ENCODE measurements at regions not wholly inside any gene's neighbourhood (a gene's known extent, or its start where the extent isn't known, plus 50 kb on each side); places are given as distances from the start of the nearest gene placed in this dataset.

GRCh38 chr2:133927894-133928293 is 326.0 kb upstream of the MGAT5 start:
- H3K4me3 ChIP-seq (ENCODE audit: low read length) = no peak overlapping the region
- TF ChIP-seq ZNF274 (IDR thresholded peaks at IDR 0.05; ENCODE audit: low read depth, low read length) = no peak

GRCh38 chr2:133936096-133936495 is 317.8 kb upstream of the MGAT5 start:
- H3K4me3 ChIP-seq (ENCODE audit: low read length) = no peak overlapping the region
- TF ChIP-seq ZNF274 (IDR thresholded peaks at IDR 0.05; ENCODE audit: low read depth, low read length) = no peak

GRCh38 chr2:133936601-133937000 is 317.3 kb upstream of the MGAT5 start:
- H3K4me3 ChIP-seq (ENCODE audit: low read length) = no peak overlapping the region
- no peak for TF ChIP-seq ZNF274 (IDR thresholded peaks at IDR 0.05; ENCODE audit: low read depth, low read length)

- TF ChIP-seq ZNF274 (IDR thresholded peaks at IDR 0.05; ENCODE audit: low read depth, low read length) = no peak
- H3K4me3 ChIP-seq (ENCODE audit: low read length) = no peak overlapping the region
Observed at GRCh38 chr2:133937669-133938068, 316.2 kb upstream of the MGAT5 start.

- TF ChIP-seq ZNF274 (IDR thresholded peaks at IDR 0.05; ENCODE audit: low read depth, low read length) = no peak
- no peak overlapping the region for H3K4me3 ChIP-seq (ENCODE audit: low read length)
Observed at GRCh38 chr2:133940134-133940533, 313.7 kb upstream of the MGAT5 start.

- no peak overlapping the region for H3K4me3 ChIP-seq (ENCODE audit: low read length)
- TF ChIP-seq ZNF274 (IDR thresholded peaks at IDR 0.05; ENCODE audit: low read depth, low read length) = no peak
Observed at GRCh38 chr2:133941666-133942065, 312.2 kb upstream of the MGAT5 start.

GRCh38 chr2:133942398-133942797 is 311.5 kb upstream of the MGAT5 start:
- TF ChIP-seq ZNF274 (IDR thresholded peaks at IDR 0.05; ENCODE audit: low read depth, low read length) = no peak
- no peak overlapping the region for H3K4me3 ChIP-seq (ENCODE audit: low read length)

GRCh38 chr2:133943108-133943507 is 310.8 kb upstream of the MGAT5 start:
- TF ChIP-seq ZNF274 (IDR thresholded peaks at IDR 0.05; ENCODE audit: low read depth, low read length) = no peak
- no peak overlapping the region for H3K4me3 ChIP-seq (ENCODE audit: low read length)

GRCh38 chr2:133945089-133945488 is 308.8 kb upstream of the MGAT5 start:
- no peak overlapping the region for H3K4me3 ChIP-seq (ENCODE audit: low read length)
- TF ChIP-seq ZNF274 (IDR thresholded peaks at IDR 0.05; ENCODE audit: low read depth, low read length) = no peak

GRCh38 chr2:133947057-133947456 is 306.8 kb upstream of the MGAT5 start:
- no peak for TF ChIP-seq ZNF274 (IDR thresholded peaks at IDR 0.05; ENCODE audit: low read depth, low read length)
- H3K4me3 ChIP-seq (ENCODE audit: low read length) = no peak overlapping the region

GRCh38 chr2:133948610-133949290 is 305.1 kb upstream of the MGAT5 start:
- H3K4me3 ChIP-seq (ENCODE audit: low read length) = no peak overlapping the region
- TF ChIP-seq ZNF274 (IDR thresholded peaks at IDR 0.05; ENCODE audit: low read depth, low read length) = no peak

GRCh38 chr2:133949595-133949994 is 304.3 kb upstream of the MGAT5 start:
- no peak overlapping the region for H3K4me3 ChIP-seq (ENCODE audit: low read length)
- TF ChIP-seq ZNF274 (IDR thresholded peaks at IDR 0.05; ENCODE audit: low read depth, low read length) = no peak

- no peak overlapping the region for H3K4me3 ChIP-seq (ENCODE audit: low read length)
- TF ChIP-seq ZNF274 (IDR thresholded peaks at IDR 0.05; ENCODE audit: low read depth, low read length) = no peak
Observed at GRCh38 chr2:133951209-133951608, 302.7 kb upstream of the MGAT5 start.

GRCh38 chr2:133952420-133952819 is 301.5 kb upstream of the MGAT5 start:
- no peak overlapping the region for H3K4me3 ChIP-seq (ENCODE audit: low read length)
- no peak for TF ChIP-seq ZNF274 (IDR thresholded peaks at IDR 0.05; ENCODE audit: low read depth, low read length)

GRCh38 chr2:133952896-133953295 is 301.0 kb upstream of the MGAT5 start:
- no peak overlapping the region for H3K4me3 ChIP-seq (ENCODE audit: low read length)
- TF ChIP-seq ZNF274 (IDR thresholded peaks at IDR 0.05; ENCODE audit: low read depth, low read length) = no peak

GRCh38 chr2:133953524-133953923 is 300.3 kb upstream of the MGAT5 start:
- H3K4me3 ChIP-seq (ENCODE audit: low read length) = no peak overlapping the region
- TF ChIP-seq ZNF274 (IDR thresholded peaks at IDR 0.05; ENCODE audit: low read depth, low read length) = no peak

All from GM08714 (cell line).